ENCODE measurements at regions not wholly inside any gene's neighbourhood (a gene's known extent, or its start where the extent isn't known, plus 50 kb on each side); places are given as distances from the start of the nearest gene placed in this dataset.

GRCh38 chr10:128213156-128213555, 86.9 kb upstream of the MKI67 start:
- TF ChIP-seq CTCF (conservative IDR thresholded peaks at IDR 0.05; ENCODE audit: low read depth, low read length) = no peak
- no peak for DNase-seq (ENCODE audit: low read depth)
- no peak overlapping the region for H3K4me3 ChIP-seq (ENCODE audit: low read length)

DNA sequence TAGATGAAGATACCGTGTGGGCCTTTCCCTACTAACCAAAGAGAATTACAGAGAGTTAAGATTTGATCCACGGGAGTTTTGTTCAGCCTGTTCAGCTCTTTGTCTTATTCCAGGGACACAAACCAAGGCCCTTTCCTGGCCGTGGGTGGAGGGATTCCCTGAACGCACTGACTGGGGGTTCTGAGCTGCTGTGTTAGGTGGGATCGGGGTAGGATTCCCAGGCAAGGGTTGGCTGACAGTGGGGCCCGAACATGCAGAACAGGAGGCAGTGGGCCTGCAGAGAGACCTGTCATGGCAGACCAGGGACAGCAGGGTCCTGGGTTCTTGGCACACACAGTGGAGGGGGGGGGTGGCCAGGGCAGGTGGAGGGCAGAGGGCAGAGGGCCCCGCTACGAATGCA, 89.5 kb upstream of the MKI67 start:
- no peak for DNase-seq (ENCODE audit: low read depth)

DNA sequence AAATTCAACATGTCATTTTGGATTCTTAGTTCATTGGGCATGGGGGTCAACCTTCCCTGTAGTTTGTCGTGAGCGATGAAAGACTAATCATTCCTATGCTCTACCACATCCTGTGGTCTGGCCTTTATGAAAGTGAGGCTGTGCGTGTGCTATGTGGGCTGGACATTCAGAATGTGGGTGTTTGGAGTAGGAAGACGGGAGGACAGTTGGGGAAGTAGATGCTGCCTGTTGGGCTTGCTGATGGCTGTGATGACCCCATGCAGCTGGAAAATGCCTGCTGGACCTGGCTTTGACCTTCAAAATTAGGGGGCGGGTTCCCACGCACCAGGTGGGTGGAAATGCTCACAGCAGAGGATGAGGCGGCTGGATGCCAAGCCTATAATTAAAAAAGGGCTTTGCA, 90.9 kb upstream of the MKI67 start:
- H3K4me3 ChIP-seq (ENCODE audit: low read length) = no peak overlapping the region
- no peak for DNase-seq (ENCODE audit: low read depth)
- TF ChIP-seq CTCF (conservative IDR thresholded peaks at IDR 0.05; ENCODE audit: low read depth, low read length) = no peak

More for the DNA sequence above, 89.5 kb upstream of the MKI67 start:
- no peak overlapping the region for H3K4me3 ChIP-seq (ENCODE audit: low read length)
- TF ChIP-seq CTCF (conservative IDR thresholded peaks at IDR 0.05; ENCODE audit: low read depth, low read length) = no peak

- TF ChIP-seq CTCF (conservative IDR thresholded peaks at IDR 0.05; ENCODE audit: low read depth, low read length) = no peak
- no peak overlapping the region for H3K4me3 ChIP-seq (ENCODE audit: low read length)
- no peak for DNase-seq (ENCODE audit: low read depth)
Observed at GRCh38 chr10:128218161-128218560, 91.9 kb upstream of the MKI67 start.

DNA sequence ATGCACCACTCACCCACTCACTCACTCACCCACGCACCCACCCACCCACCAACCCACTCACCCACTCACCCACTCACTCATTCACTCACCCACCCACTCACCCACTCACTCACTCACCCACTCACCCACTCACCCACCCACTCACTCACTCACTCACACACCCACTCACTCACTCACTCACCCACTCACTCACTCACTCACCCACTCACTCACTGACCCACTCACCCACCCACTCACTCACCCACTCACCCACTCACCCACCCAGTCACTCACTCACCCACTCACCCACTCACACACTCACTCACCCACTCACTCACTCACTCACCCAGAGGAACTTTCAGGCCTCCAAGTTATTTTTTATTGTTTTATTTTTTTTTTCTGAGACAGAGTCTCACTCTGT, 93.1 kb upstream of the MKI67 start:
- no peak for DNase-seq (ENCODE audit: low read depth)
- no peak for TF ChIP-seq CTCF (conservative IDR thresholded peaks at IDR 0.05; ENCODE audit: low read depth, low read length)
- no peak overlapping the region for H3K4me3 ChIP-seq (ENCODE audit: low read length)

DNA sequence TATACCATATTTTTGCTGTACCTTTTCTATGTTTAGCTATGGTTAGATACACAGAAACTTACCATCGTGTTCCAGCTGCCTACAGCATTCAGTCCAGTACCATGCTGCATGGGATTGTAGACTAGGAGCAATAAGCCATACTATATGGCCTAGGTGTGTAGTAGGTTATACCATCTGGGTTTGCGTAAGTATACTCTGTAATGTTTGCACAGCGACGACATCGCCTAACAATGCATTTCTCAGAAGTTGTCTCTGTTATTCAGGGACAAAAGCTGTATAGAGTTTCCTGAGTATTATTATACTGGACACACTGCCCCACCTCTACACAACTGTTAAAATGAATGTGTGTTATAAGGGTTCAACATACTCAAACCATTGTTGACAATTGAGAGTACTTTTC, 93.8 kb upstream of the MKI67 start:
- no peak for TF ChIP-seq CTCF (conservative IDR thresholded peaks at IDR 0.05; ENCODE audit: low read depth, low read length)
- DNase-seq (ENCODE audit: low read depth) = no peak
- H3K4me3 ChIP-seq (ENCODE audit: low read length) = no peak overlapping the region

GRCh38 chr10:128221117-128221516, 94.9 kb upstream of the MKI67 start:
- no peak overlapping the region for H3K4me3 ChIP-seq (ENCODE audit: low read length)
- TF ChIP-seq CTCF (conservative IDR thresholded peaks at IDR 0.05; ENCODE audit: low read depth, low read length) = no peak
- no peak for DNase-seq (ENCODE audit: low read depth)
